WERI-Rb-1 (cell line): ENCODE measurements at regions not wholly inside any gene's neighbourhood (a gene's known extent, or its start where the extent isn't known, plus 50 kb on each side); places are given as distances from the start of the nearest gene placed in this dataset.

Experiments used
- DNase-seq: peaks from one replicate; pipeline ENCODE4 v3.0.0-alpha.2; 2020
- H3K27ac ChIP-seq: fragments of 250-450 bp; sonication (Bioruptor Pico); 2 replicates; pipeline ENCODE4 v1.5.1; 2020; ENCODE audit warnings: mild to moderate bottlenecking, moderate library complexity
- H3K27me3 ChIP-seq: fragments of 250-450 bp; sonication (Bioruptor Pico); 2 replicates; pipeline ENCODE4 v1.5.1; 2021; ENCODE audit warnings: mild to moderate bottlenecking, low read depth, moderate library complexity; ENCODE audit not compliant: insufficient read depth, severe bottlenecking
- H3K36me3 ChIP-seq: fragments of 250-450 bp; sonication (Bioruptor Pico); 2 replicates; pipeline ENCODE4 v1.5.1; 2020; ENCODE audit warnings: mild to moderate bottlenecking, moderate library complexity
- H3K4me3 ChIP-seq: 2 replicates; pipeline ENCODE4 v1.5.1; 2011; ENCODE audit warnings: low read depth, mild to moderate bottlenecking, control low read depth, low read length
- H3K9me3 ChIP-seq: fragments of 250-450 bp; sonication (Bioruptor Pico); 2 replicates; pipeline ENCODE4 v1.5.1; 2021; ENCODE audit warnings: mild to moderate bottlenecking, moderate library complexity; ENCODE audit not compliant: severe bottlenecking
- CTCF ChIP-seq: IDR thresholded peaks from 2 replicates; pipeline ENCODE4 v1.5.1; 2011; ENCODE audit warnings: low read depth, mild to moderate bottlenecking, control low read depth, inconsistent platforms, low read length

GRCh38 chr4:136319789-136320464, 1212.4 kb downstream of the PCDH18 start:
- TF ChIP-seq CTCF: no peak
- no peak overlapping the region for H3K27ac ChIP-seq
- DNase-seq: no peak

GRCh38 chr4:136316961-136317360, 1215.3 kb downstream of the PCDH18 start:
- no peak overlapping the region for H3K4me3 ChIP-seq
- H3K9me3 ChIP-seq: no peaks in the 10 kb centered on the region
- no peaks in the 10 kb centered on the region for H3K36me3 ChIP-seq
- no peak for TF ChIP-seq CTCF
- no peaks in the 10 kb centered on the region for H3K27me3 ChIP-seq
- no peak for DNase-seq
- H3K27ac ChIP-seq: no peak overlapping the region

More at GRCh38 chr4:136319789-136320464, 1212.4 kb downstream of the PCDH18 start:
- Histone ChIP-seq H3K9me3 (no peaks in the 10 kb centered on the region), H3K36me3 (no peaks in the 10 kb centered on the region), H3K4me3 (no peak overlapping the region), H3K27me3 (no peaks in the 10 kb centered on the region)

- H3K36me3 ChIP-seq: no peaks in the 10 kb centered on the region
- H3K9me3 ChIP-seq: no peaks in the 10 kb centered on the region
- no peaks in the 10 kb centered on the region for H3K27me3 ChIP-seq
- no peak overlapping the region for H3K27ac ChIP-seq
- no peak for TF ChIP-seq CTCF
- no peak overlapping the region for H3K4me3 ChIP-seq
- no peak for DNase-seq
Observed at GRCh38 chr4:136314686-136315085, 1217.6 kb downstream of the PCDH18 start.

GRCh38 chr4:136311774-136312173, 1220.5 kb downstream of the PCDH18 start:
- no peak overlapping the region for H3K27ac ChIP-seq
- TF ChIP-seq CTCF: no peak
- no peak for DNase-seq

GRCh38 chr4:136307765-136308164, 1224.5 kb downstream of the PCDH18 start:
- H3K27ac ChIP-seq: no peak overlapping the region
- H3K36me3 ChIP-seq: no peaks in the 10 kb centered on the region
- no peaks in the 10 kb centered on the region for H3K9me3 ChIP-seq
- no peak overlapping the region for H3K4me3 ChIP-seq
- no peak for TF ChIP-seq CTCF
- no peak for DNase-seq
- no peaks in the 10 kb centered on the region for H3K27me3 ChIP-seq

More at GRCh38 chr4:136311774-136312173, 1220.5 kb downstream of the PCDH18 start:
- Histone ChIP-seq H3K27me3 (no peaks in the 10 kb centered on the region), H3K36me3 (no peaks in the 10 kb centered on the region), H3K9me3 (no peaks in the 10 kb centered on the region), H3K4me3 (no peak overlapping the region)

- Histone ChIP-seq H3K9me3 (no peaks in the 10 kb centered on the region), H3K27me3 (no peaks in the 10 kb centered on the region), H3K27ac (no peak overlapping the region), H3K4me3 (no peak overlapping the region), H3K36me3 (no peaks in the 10 kb centered on the region)
- DNase-seq: no peak
- TF ChIP-seq CTCF: no peak
Observed at GRCh38 chr4:136306361-136306760, 1225.9 kb downstream of the PCDH18 start.
